ENCODE measurements at regions not wholly inside any gene's neighbourhood (a gene's known extent, or its start where the extent isn't known, plus 50 kb on each side); places are given as distances from the start of the nearest gene placed in this dataset.

DNA sequence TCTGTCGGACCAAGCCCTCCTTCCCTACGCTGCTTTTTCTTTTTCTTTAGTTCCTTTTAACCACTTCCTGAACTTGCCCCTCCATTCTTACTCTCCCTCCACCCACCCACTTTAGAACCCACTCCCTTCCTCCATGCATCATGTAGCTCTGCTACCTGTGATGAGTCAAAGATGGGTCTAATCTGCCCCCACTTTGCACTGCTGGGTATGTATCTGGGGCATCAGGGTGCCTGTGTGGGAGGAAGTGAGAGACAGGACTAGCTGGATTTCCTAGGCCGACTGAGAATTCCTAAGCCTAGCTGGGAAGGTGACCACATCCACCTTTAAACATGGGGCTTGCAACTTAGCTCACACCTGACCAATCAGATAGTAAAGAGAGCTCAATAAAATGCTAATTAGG lies 157.7 kb downstream of the SEC16B start:
- in situ Hi-C loops (cut with HindIII; ENCODE audit: low pct_unique_long_range_greater_than_20kb, low sequenced_read_pairs) (no loop called here), intact Hi-C loops (cut with micrococcal nuclease; ENCODE audit: unreplicated experiment) (no loop called here)
- Histone ChIP-seq H3K4me3 (ENCODE audit: low read depth in 2 of 2, low read length in 2 of 2) (no peak overlapping the region), H3K9me3 (ENCODE audit: control insufficient read depth, insufficient read depth, low read depth, low read length) (no peaks in the 10 kb centered on the region), H3K36me3 (ENCODE audit: control insufficient read depth, insufficient read depth, low read length) (no peaks in the 10 kb centered on the region), H3K4me1 (ENCODE audit: control insufficient read depth, insufficient read depth, low read length) (no peaks in the 10 kb centered on the region), H3K27me3 (ENCODE audit: control insufficient read depth, insufficient read depth, low read length) (no peaks in the 10 kb centered on the region), H3K27ac (ENCODE audit: low read length) (no peak overlapping the region)
- no peak for TF ChIP-seq SIN3A (IDR thresholded peaks at IDR 0.05; ENCODE audit: borderline replicate concordance, insufficient read depth, low read depth, low read length)
- TF ChIP-seq TCF7L2 (IDR thresholded peaks at IDR 0.05; ENCODE audit: low read depth, low read length) = no peak
- TF ChIP-seq, protein P1, sequence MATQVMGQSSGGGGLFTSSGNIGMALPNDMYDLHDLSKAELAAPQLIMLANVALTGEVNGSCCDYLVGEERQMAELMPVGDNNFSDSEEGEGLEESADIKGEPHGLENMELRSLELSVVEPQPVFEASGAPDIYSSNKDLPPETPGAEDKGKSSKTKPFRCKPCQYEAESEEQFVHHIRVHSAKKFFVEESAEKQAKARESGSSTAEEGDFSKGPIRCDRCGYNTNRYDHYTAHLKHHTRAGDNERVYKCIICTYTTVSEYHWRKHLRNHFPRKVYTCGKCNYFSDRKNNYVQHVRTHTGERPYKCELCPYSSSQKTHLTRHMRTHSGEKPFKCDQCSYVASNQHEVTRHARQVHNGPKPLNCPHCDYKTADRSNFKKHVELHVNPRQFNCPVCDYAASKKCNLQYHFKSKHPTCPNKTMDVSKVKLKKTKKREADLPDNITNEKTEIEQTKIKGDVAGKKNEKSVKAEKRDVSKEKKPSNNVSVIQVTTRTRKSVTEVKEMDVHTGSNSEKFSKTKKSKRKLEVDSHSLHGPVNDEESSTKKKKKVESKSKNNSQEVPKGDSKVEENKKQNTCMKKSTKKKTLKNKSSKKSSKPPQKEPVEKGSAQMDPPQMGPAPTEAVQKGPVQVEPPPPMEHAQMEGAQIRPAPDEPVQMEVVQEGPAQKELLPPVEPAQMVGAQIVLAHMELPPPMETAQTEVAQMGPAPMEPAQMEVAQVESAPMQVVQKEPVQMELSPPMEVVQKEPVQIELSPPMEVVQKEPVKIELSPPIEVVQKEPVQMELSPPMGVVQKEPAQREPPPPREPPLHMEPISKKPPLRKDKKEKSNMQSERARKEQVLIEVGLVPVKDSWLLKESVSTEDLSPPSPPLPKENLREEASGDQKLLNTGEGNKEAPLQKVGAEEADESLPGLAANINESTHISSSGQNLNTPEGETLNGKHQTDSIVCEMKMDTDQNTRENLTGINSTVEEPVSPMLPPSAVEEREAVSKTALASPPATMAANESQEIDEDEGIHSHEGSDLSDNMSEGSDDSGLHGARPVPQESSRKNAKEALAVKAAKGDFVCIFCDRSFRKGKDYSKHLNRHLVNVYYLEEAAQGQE (IDR thresholded peaks at IDR 0.05; ENCODE audit: insufficient read depth in 1 of 2, low read depth in 2 of 2, low read length in 1 of 2) = no peak
- TF ChIP-seq POLR2AphosphoS5 (IDR thresholded peaks at IDR 0.05; ENCODE audit: low read depth, low read length) = no peak
- TF ChIP-seq, protein P2, sequence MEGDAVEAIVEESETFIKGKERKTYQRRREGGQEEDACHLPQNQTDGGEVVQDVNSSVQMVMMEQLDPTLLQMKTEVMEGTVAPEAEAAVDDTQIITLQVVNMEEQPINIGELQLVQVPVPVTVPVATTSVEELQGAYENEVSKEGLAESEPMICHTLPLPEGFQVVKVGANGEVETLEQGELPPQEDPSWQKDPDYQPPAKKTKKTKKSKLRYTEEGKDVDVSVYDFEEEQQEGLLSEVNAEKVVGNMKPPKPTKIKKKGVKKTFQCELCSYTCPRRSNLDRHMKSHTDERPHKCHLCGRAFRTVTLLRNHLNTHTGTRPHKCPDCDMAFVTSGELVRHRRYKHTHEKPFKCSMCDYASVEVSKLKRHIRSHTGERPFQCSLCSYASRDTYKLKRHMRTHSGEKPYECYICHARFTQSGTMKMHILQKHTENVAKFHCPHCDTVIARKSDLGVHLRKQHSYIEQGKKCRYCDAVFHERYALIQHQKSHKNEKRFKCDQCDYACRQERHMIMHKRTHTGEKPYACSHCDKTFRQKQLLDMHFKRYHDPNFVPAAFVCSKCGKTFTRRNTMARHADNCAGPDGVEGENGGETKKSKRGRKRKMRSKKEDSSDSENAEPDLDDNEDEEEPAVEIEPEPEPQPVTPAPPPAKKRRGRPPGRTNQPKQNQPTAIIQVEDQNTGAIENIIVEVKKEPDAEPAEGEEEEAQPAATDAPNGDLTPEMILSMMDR (IDR thresholded peaks at IDR 0.05) = no peak
- DNase-seq (ENCODE audit: low read depth, low spot score) (no peak), ATAC-seq (no peak)
- POLR2A ChIA-PET = no interaction called here
- CTCF ChIA-PET = no interaction called here
- BruUV-seq (replicated peaks) = no TSS peak

DNA sequence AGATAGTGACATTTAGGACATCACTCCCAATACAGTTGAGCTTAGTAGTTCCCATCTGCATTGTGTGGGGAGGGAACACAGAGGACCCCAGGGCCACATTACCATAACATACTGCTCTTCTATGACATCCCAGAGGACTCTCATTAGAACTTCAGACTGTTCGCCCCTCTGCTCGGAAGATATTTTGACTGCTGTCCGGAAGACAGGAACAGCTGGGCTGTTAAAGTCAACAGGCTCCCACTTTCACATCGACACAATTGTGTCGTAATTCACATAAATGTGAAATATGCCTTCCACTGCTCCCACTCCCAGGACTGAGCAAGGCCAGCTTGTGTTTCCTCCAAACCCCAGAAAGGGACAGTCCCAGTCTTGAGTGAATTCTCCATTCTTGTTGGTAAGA lies 158.4 kb downstream of the SEC16B start:
- TF ChIP-seq, protein P2 (IDR thresholded peaks at IDR 0.05) = no peak
- no peak for TF ChIP-seq SIN3A (IDR thresholded peaks at IDR 0.05; ENCODE audit: borderline replicate concordance, insufficient read depth, low read depth, low read length)
- TF ChIP-seq TCF7L2 (IDR thresholded peaks at IDR 0.05; ENCODE audit: low read depth, low read length) = no peak
- no peak for TF ChIP-seq POLR2AphosphoS5 (IDR thresholded peaks at IDR 0.05; ENCODE audit: low read depth, low read length)
- TF ChIP-seq, protein P1 (IDR thresholded peaks at IDR 0.05; ENCODE audit: insufficient read depth in 1 of 2, low read depth in 2 of 2, low read length in 1 of 2) = no peak
- DNase-seq (ENCODE audit: low read depth, low spot score) (no peak), ATAC-seq (no peak)
- intact Hi-C loops (cut with micrococcal nuclease; ENCODE audit: unreplicated experiment) (no loop called here), in situ Hi-C loops (cut with HindIII; ENCODE audit: low pct_unique_long_range_greater_than_20kb, low sequenced_read_pairs) (no loop called here)
- H3K27ac ChIP-seq (ENCODE audit: low read length) = no peak overlapping the region
- no peaks in the 10 kb centered on the region for H3K9me3 ChIP-seq (ENCODE audit: control insufficient read depth, insufficient read depth, low read depth, low read length)
- no TSS peak for BruUV-seq (replicated peaks)
- CTCF ChIA-PET = no interaction called here
- H3K4me3 ChIP-seq (ENCODE audit: low read depth in 2 of 2, low read length in 2 of 2) = no peak overlapping the region
- H3K4me1 ChIP-seq (ENCODE audit: control insufficient read depth, insufficient read depth, low read length) = no peaks in the 10 kb centered on the region
- POLR2A ChIA-PET = no interaction called here
- no peaks in the 10 kb centered on the region for H3K36me3 ChIP-seq (ENCODE audit: control insufficient read depth, insufficient read depth, low read length)
- no peaks in the 10 kb centered on the region for H3K27me3 ChIP-seq (ENCODE audit: control insufficient read depth, insufficient read depth, low read length)

All from Panc1 (cell line).